ENCODE measurements at regions not wholly inside any gene's neighbourhood (a gene's known extent, or its start where the extent isn't known, plus 50 kb on each side); places are given as distances from the start of the nearest gene placed in this dataset.

DNA sequence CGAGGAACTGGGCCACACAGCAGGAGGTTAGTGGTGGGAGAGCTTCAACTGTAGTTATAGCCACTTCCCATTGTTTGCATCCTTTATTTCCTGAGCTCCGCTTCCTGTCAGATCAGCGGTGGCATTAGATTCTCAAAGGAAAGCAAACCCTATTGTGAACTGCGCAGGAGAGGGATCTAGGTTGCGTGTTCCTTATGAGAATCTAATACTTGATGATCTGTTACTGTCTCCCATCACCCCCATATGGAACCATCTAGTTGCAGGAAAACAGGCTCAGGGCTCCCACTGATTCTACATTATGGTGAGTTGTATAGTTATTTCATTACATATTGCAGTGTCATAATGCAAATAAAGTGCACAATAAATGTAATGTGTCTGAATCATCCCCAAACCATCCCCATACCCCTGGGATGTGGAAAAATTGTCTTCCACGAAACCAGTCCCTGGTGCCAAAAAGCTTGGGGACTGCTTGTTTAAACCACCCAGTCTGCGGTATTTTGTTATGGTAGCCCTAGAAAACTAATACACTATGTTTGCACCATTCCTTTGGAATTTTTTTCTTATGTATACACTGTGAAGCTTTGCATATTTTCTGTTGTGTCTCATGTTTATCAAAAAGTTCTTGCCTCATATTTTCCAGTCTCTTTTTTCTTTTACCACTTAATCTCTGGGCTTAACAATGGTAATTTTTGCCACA is 136.6 kb upstream of the IVNS1ABP start:
- 94% methylated on average over 7 of the region's 7 CpGs for WGBS (ENCODE audit: low lambda C conversion rate, missing lambda C conversion rate)
- H2AFZ ChIP-seq = no peak overlapping the region

DNA sequence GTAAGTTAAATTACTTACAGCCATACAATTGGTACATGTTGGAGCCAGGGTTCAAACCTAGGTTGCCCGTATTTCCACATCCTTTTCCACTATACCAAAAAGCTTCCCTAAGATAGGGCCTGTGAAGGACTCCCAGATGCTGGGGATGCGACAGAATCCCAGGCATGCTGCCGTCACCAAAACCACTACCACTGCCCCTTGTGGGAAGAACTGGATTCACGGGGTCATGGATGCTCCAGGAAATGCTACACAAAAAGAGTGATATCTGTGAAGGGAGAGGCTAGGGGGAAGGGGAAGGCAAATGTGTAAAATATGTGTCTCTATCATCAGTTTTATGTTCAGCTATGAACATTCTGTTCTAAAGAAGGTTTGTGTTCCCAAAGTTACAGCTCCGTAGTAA is 133.9 kb upstream of the IVNS1ABP start:
- H3K4me3 ChIP-seq = no peak overlapping the region
- no peaks in the 10 kb centered on the region for H3K4me1 ChIP-seq (ENCODE audit: insufficient read depth)
- H3K79me2 ChIP-seq = no peaks in the 10 kb centered on the region
- H3K9me2 ChIP-seq (replicated peaks; ENCODE audit: insufficient read depth) = no peaks in the 10 kb centered on the region
- no peaks in the 10 kb centered on the region for H4K20me1 ChIP-seq (ENCODE audit: insufficient read depth, poor library complexity, severe bottlenecking)
- 74% methylated on average over 5 of the region's 5 CpGs for WGBS (ENCODE audit: low lambda C conversion rate, missing lambda C conversion rate)
- no peaks in the 10 kb centered on the region for H3K27me3 ChIP-seq
- H3K4me2 ChIP-seq = no peak overlapping the region
- no peaks in the 10 kb centered on the region for H3K36me3 ChIP-seq (replicated peaks; ENCODE audit: insufficient read depth, low read depth)
- TF ChIP-seq EZH2 (IDR thresholded peaks at IDR 0.05; ENCODE audit: borderline replicate concordance) = no peak
- H3K27ac ChIP-seq = peak overlapping the region; percentile 52
- no peak for DNase-seq (ENCODE audit: low spot score)
- no peak overlapping the region for H2AFZ ChIP-seq
- H3K9me3 ChIP-seq (ENCODE audit: low read depth) = no peaks in the 10 kb centered on the region

More for the DNA sequence above, 136.6 kb upstream of the IVNS1ABP start:
- Histone ChIP-seq H3K36me3 (replicated peaks; ENCODE audit: insufficient read depth, low read depth) (no peaks in the 10 kb centered on the region), H3K4me1 (ENCODE audit: insufficient read depth) (no peaks in the 10 kb centered on the region), H3K27ac (peak overlapping the region; percentile 7), H3K4me2 (no peak overlapping the region), H3K9me2 (replicated peaks; ENCODE audit: insufficient read depth) (no peaks in the 10 kb centered on the region), H3K9me3 (ENCODE audit: low read depth) (no peaks in the 10 kb centered on the region), H3K79me2 (no peaks in the 10 kb centered on the region), H4K20me1 (ENCODE audit: insufficient read depth, poor library complexity, severe bottlenecking) (no peaks in the 10 kb centered on the region), H3K27me3 (no peaks in the 10 kb centered on the region), H3K4me3 (no peak overlapping the region)
- TF ChIP-seq, protein P1, sequence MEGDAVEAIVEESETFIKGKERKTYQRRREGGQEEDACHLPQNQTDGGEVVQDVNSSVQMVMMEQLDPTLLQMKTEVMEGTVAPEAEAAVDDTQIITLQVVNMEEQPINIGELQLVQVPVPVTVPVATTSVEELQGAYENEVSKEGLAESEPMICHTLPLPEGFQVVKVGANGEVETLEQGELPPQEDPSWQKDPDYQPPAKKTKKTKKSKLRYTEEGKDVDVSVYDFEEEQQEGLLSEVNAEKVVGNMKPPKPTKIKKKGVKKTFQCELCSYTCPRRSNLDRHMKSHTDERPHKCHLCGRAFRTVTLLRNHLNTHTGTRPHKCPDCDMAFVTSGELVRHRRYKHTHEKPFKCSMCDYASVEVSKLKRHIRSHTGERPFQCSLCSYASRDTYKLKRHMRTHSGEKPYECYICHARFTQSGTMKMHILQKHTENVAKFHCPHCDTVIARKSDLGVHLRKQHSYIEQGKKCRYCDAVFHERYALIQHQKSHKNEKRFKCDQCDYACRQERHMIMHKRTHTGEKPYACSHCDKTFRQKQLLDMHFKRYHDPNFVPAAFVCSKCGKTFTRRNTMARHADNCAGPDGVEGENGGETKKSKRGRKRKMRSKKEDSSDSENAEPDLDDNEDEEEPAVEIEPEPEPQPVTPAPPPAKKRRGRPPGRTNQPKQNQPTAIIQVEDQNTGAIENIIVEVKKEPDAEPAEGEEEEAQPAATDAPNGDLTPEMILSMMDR (IDR thresholded peaks at IDR 0.05; ENCODE audit: poor library complexity) = no peak
- TF ChIP-seq EZH2 (IDR thresholded peaks at IDR 0.05; ENCODE audit: borderline replicate concordance) (no peak), EZH2phosphoT487 (IDR thresholded peaks at IDR 0.05; ENCODE audit: low read depth, severe bottlenecking, unreplicated experiment) (no peak)
- no peak for DNase-seq (ENCODE audit: low spot score)

DNA sequence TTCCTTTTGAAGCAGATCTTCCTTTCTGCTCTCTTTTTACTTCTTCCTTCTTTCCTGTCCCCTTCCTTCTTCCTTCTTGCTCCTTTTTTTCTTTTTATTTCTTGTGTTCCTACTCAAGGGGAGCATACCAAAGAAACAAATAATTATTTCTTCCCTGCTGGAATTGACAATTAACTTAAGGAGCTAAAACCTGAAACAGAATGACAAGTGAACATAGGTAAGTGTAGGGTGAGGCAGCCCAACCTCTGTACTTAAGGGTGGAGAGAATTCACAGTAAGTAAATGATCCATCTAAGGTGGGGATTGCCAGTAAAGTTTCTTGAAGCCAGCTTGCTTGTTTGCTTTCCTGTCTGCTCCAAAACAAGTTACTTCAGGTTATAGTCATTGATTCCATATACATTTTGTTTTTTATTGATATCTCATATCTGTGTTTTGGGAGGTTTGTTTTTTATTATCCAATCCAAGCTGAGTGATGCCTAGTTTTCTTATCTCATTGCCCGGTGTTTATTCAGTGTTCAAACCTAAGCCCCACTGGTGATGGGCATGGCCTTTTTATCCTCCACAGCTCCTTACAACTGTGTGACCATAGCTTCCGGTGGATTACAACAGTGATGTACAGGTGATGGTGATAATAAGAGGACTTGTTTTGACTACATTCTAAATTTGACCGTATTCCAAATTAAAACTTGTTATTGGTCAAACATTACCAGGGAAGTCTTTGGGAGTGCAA is 133.2 kb upstream of the IVNS1ABP start:
- no peaks in the 10 kb centered on the region for H3K79me2 ChIP-seq
- H3K36me3 ChIP-seq (replicated peaks; ENCODE audit: insufficient read depth, low read depth) = no peaks in the 10 kb centered on the region
- 82% methylated on average over 3 of the region's 3 CpGs for WGBS (ENCODE audit: low lambda C conversion rate, missing lambda C conversion rate)
- H3K4me1 ChIP-seq (ENCODE audit: insufficient read depth) = no peaks in the 10 kb centered on the region
- H3K4me3 ChIP-seq = no peak overlapping the region
- no peaks in the 10 kb centered on the region for H3K27me3 ChIP-seq
- H4K20me1 ChIP-seq (ENCODE audit: insufficient read depth, poor library complexity, severe bottlenecking) = no peaks in the 10 kb centered on the region
- no peak overlapping the region for H2AFZ ChIP-seq
- no peaks in the 10 kb centered on the region for H3K9me3 ChIP-seq (ENCODE audit: low read depth)
- no peak for DNase-seq (ENCODE audit: low spot score)
- no peak overlapping the region for H3K4me2 ChIP-seq
- TF ChIP-seq, protein P1 (IDR thresholded peaks at IDR 0.05; ENCODE audit: poor library complexity) = no peak
- no peak for TF ChIP-seq EZH2phosphoT487 (IDR thresholded peaks at IDR 0.05; ENCODE audit: low read depth, severe bottlenecking, unreplicated experiment)
- no peaks in the 10 kb centered on the region for H3K9me2 ChIP-seq (replicated peaks; ENCODE audit: insufficient read depth)
- H3K27ac ChIP-seq = peak overlapping the region; percentile 52

DNA sequence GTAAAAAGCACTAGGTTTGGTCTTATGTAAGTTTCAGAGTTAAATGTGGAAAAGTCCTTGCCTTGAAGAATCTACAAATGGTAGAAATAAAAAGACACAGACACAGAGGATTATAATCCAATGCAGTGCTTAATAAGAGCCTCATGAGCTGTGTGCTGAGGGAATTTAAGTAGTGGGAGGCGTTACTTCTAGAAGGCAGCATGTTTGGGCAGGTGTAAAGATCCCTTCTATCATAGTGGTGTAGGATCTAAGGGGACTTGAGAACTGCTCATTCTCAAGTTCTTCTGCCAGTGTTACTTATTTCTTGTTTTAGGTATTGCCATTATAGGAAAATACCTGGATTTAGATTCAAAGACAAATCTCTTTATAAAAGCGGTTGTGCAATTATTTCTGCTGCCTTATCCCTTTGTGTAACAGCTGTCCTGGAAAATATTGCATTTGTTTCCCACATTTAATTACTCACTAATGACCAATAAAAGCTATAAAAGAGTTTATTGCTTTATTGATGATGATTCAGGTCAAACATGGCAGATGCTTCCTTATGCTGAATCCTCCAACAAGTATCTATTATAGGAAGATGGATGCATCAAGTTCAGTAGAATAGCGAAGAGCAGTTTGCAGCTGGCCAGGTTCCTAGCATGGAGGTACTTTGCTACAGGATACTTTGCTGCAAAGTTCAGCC is 132.5 kb upstream of the IVNS1ABP start:
- no peak overlapping the region for H3K4me3 ChIP-seq
- no peaks in the 10 kb centered on the region for H3K9me3 ChIP-seq (ENCODE audit: low read depth)
- H3K9me2 ChIP-seq (replicated peaks; ENCODE audit: insufficient read depth) = no peaks in the 10 kb centered on the region
- no peak for DNase-seq (ENCODE audit: low spot score)
- 92% methylated on average over 3 of the region's 3 CpGs for WGBS (ENCODE audit: low lambda C conversion rate, missing lambda C conversion rate)
- peak overlapping the region; percentile 52 for H3K27ac ChIP-seq
- no peaks in the 10 kb centered on the region for H3K4me1 ChIP-seq (ENCODE audit: insufficient read depth)
- no peaks in the 10 kb centered on the region for H3K27me3 ChIP-seq
- no peak overlapping the region for H2AFZ ChIP-seq
- H4K20me1 ChIP-seq (ENCODE audit: insufficient read depth, poor library complexity, severe bottlenecking) = no peaks in the 10 kb centered on the region
- TF ChIP-seq EZH2 (IDR thresholded peaks at IDR 0.05; ENCODE audit: borderline replicate concordance) (no peak), EZH2phosphoT487 (IDR thresholded peaks at IDR 0.05; ENCODE audit: low read depth, severe bottlenecking, unreplicated experiment) (no peak)
- TF ChIP-seq, protein P1 (IDR thresholded peaks at IDR 0.05; ENCODE audit: poor library complexity) = no peak
- H3K4me2 ChIP-seq = no peak overlapping the region
- H3K79me2 ChIP-seq = no peaks in the 10 kb centered on the region
- H3K36me3 ChIP-seq (replicated peaks; ENCODE audit: insufficient read depth, low read depth) = no peaks in the 10 kb centered on the region

Data from hepatocyte (in vitro differentiated cells).